Urinary bladder (tissue), 3 donors: ENCODE measurements at regions not wholly inside any gene's neighbourhood (a gene's known extent, or its start where the extent isn't known, plus 50 kb on each side); places are given as distances from the start of the nearest gene placed in this dataset.

Source experiments
- DNase-seq: peaks from one replicate; pipeline ENCODE4 v3.0.0-alpha.2; 2015; ENCODE audit errors: extremely low spot score
- H3K27ac ChIP-seq: one replicate; pipeline ENCODE4 v1.5.1; 2013; ENCODE audit warnings: low read depth, mild to moderate bottlenecking, moderate library complexity
- H3K36me3 ChIP-seq: one replicate; pipeline ENCODE4 v1.6.1; 2013; ENCODE audit warnings: mild to moderate bottlenecking, moderate library complexity; ENCODE audit not compliant: insufficient read depth
- H3K4me1 ChIP-seq: one replicate; pipeline ENCODE4 v1.6.1; 2013; ENCODE audit warnings: mild to moderate bottlenecking, moderate library complexity; ENCODE audit not compliant: insufficient read depth
- H3K4me3 ChIP-seq: one replicate; pipeline ENCODE4 v1.5.1; 2013; ENCODE audit warnings: low read depth, low read length
- WGBS: extraction: QIAGEN DNeasy Blood & Tissue Kit; methylation state at CpG from one replicate; pipeline ENCODE4 v1.1.7; 2013; 5-methylcytosine and 5-hydroxymethylcytosine counted together
- donor health status: healthy with polysubstance abuse.
- donor health status: healthy.

DNA sequence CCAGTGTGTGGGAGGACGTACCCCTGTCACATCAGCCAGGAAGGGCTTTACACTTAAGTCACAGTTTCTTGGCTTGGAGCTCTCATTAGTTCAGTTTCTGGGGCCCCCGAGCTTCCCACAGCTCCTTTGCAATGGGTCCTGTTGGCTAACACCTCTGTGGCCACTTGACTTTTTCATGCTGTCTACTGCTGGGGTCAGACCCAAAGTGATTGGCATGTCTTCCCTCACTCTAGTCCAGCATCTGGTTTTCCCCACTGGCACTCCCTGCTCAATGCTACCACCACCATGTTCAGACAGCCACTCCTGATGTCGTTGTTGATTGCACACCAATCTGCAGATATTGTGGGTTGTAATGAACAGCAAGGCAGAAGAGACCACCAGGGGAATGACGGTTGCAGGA lies 379.0 kb downstream of the FOXO1 start:
- Histone ChIP-seq H3K4me1 (no peaks in the 10 kb centered on the region), H3K4me3 (no peak overlapping the region), H3K27ac (no peak overlapping the region), H3K36me3 (no peaks in the 10 kb centered on the region)
- WGBS, result 95% methylated on average over 4 of the region's 4 CpGs
- DNase-seq, result no peak

DNA sequence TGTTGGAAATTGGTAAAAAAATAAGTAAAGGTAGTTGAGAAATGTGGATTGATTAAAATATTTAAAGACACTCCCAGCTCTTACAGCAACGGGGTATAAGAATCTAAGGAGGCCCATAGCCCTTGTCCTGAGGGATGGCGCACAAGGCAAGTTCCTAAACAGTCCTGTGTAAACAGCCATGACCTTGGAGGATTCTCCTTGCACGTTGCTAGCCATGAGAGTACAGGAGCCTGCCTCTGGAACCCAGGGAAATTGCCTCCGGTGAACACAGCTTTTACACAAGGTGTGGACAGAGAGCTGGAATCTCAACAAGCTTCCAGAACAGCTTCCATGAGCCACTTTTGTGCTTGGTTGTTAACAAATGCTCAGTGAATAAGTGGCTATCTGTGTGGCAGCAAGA lies 378.2 kb downstream of the FOXO1 start:
- Histone ChIP-seq H3K27ac (no peak overlapping the region), H3K4me3 (no peak overlapping the region), H3K36me3 (no peaks in the 10 kb centered on the region), H3K4me1 (no peaks in the 10 kb centered on the region)
- WGBS, result 56% methylated on average over 4 of the region's 4 CpGs
- no peak for DNase-seq

DNA sequence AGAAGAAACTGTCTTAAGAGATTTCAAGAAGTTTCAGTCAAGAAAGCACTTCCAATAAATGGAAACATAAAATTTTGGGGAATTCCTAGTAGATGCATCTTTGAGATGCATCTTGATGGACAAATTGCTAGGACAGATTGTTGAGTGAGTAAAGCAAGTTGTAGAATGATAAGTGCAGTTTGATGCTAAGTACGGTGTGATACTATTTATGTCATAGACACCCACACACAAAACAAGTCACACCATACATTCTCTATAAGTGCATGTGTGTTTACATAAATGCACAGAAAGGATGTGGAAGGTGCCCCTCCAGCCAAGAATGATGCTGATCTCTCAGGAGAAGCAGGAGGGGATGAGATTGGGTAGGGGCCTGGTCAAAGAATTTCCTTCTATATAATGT lies 375.7 kb downstream of the FOXO1 start:
- Histone ChIP-seq H3K4me3 (no peak overlapping the region), H3K36me3 (no peaks in the 10 kb centered on the region), H3K27ac (no peak overlapping the region), H3K4me1 (no peaks in the 10 kb centered on the region)
- WGBS, result 88% methylated on average over 1 of the region's 1 CpG
- DNase-seq, result no peak

DNA sequence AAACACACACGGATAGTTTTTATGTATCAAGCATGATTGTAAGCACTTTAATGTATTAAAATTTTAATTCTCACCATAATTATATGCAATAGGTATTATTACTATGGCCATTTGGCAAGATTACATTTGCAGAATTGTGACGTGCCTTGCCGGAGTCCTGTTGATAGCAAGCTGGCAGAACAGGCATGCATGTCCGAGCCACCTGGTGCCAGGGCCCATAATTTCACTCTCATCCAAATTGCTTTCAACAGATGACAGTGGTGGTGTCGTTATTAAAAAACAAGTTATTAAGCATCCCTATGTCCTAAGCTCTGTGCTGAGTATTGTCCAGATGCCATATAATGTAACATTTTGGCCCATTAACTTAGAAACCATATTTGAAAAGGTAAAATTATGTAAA lies 374.3 kb downstream of the FOXO1 start:
- Histone ChIP-seq H3K4me1 (no peaks in the 10 kb centered on the region), H3K36me3 (no peaks in the 10 kb centered on the region), H3K27ac (no peak overlapping the region), H3K4me3 (no peak overlapping the region)
- WGBS, result 80% methylated on average over 5 of the region's 5 CpGs
- DNase-seq, result no peak

DNA sequence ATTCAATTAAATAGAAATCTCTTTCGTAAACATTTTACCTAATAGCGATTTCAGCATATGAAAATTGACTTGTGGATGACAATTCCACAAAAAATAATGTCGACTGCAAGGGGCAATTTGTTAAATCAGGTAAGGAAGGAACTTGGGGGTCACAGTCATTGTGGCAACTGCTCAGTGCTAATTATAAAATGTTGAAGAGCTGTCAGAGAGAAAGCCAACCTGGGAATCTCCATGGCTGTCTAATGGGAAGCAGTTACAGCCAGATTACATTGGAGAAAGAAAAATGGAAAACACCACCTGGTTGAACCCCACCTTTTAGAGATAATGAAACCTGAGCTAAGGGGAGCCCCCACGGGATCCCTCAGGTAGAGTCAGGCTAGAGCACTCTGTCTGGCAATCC lies 373.9 kb downstream of the FOXO1 start:
- WGBS, result 81% methylated on average over 4 of the region's 4 CpGs

DNA sequence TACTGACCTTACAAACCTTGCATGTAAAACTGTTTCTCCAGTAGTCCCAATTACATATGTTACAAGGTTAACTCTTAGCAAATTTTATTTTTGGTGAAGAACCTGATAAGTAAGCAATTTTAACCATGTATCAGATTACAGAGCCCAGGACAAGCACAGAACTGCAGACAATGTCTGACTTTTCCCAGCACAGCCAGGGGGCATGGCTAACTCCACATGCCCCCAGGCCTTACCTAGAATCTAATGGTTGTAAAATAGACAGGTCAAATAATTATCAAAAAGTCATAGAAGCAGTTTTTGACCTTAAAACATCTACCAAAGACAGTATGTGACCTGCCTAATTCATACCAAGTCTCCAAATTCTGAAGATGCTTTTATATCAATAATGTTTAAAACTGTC lies 364.1 kb downstream of the FOXO1 start:
- Histone ChIP-seq H3K4me3 (no peak overlapping the region), H3K4me1 (no peaks in the 10 kb centered on the region), H3K36me3 (peaks cover 2% of the 10 kb centered on the region), H3K27ac (no peak overlapping the region)
- no peak for DNase-seq

More for the DNA sequence above, 373.9 kb downstream of the FOXO1 start:
- Histone ChIP-seq H3K36me3 (no peaks in the 10 kb centered on the region), H3K27ac (no peak overlapping the region), H3K4me1 (no peaks in the 10 kb centered on the region), H3K4me3 (no peak overlapping the region)
- no peak for DNase-seq

DNA sequence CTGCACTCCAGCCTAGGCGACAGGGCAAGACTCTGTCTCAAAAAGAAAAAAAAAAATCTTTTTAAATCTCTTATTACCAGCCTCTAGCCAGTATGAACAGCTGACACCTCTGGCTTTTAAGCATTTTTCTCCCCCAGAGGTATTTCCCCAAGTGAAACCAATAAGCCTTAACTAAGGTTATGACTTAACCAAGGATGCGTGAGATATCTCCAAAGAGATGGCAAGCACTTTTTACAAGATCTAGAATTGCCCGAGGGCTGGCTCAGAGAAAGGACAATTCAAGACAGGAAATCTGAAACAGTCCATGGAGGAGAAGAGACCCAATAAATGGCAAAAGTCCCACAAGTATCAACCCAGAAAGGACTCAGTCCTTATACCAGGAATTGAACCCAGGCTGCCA lies 362.1 kb downstream of the FOXO1 start:
- H3K4me1 ChIP-seq, result no peaks in the 10 kb centered on the region
- DNase-seq, result no peak
- WGBS, result 84% methylated on average over 3 of the region's 3 CpGs
- peaks cover 2% of the 10 kb centered on the region for H3K36me3 ChIP-seq
- H3K4me3 ChIP-seq, result no peak overlapping the region
- no peak overlapping the region for H3K27ac ChIP-seq

DNA sequence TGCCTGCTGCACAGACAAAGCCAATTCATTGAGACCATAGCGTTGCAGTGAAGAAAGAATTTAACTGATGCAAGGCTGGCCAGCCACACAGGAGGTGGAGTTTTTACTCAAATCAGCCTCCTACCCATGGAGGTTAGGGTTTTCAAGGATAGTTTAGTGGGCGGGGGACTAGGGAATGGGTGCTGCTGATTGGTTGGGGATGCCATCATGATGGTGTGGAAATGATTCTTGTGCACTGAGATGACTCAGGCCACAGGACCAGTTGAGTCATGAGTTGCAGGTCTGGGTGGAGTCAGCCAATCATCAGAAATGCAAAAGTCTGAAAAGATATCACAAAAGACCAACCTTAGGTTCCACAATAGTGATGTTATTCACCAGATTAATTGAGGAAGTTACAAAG lies 359.6 kb downstream of the FOXO1 start:
- no peak overlapping the region for H3K27ac ChIP-seq
- no peak for DNase-seq
- H3K36me3 ChIP-seq, result peaks cover 2% of the 10 kb centered on the region
- H3K4me1 ChIP-seq, result no peaks in the 10 kb centered on the region
- no peak overlapping the region for H3K4me3 ChIP-seq
- 95% methylated on average over 2 of the region's 2 CpGs for WGBS

DNA sequence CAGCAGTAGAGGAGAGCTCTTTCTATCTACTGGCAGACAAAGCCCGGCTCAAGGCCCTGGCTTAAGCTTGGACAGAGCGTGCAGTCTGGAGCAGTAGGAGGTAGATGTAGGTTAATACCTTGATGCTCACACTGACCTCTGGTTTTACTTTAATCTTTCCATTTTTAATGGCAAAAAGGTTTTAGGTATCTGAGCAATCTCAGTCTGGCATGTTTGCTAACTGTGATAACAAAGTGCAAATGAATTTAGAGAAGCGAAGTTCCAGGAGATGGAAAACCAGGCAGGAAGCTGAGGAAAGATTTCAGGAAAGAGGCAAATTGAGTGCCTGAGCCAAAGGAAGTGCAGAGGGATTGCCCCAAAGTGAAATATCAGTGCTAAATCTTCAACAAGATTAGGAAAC lies 356.6 kb downstream of the FOXO1 start:
- 79% methylated on average over 3 of the region's 3 CpGs for WGBS
- no peak overlapping the region for H3K27ac ChIP-seq
- no peak overlapping the region for H3K4me3 ChIP-seq
- no peaks in the 10 kb centered on the region for H3K4me1 ChIP-seq
- no peaks in the 10 kb centered on the region for H3K36me3 ChIP-seq
- no peak for DNase-seq

DNA sequence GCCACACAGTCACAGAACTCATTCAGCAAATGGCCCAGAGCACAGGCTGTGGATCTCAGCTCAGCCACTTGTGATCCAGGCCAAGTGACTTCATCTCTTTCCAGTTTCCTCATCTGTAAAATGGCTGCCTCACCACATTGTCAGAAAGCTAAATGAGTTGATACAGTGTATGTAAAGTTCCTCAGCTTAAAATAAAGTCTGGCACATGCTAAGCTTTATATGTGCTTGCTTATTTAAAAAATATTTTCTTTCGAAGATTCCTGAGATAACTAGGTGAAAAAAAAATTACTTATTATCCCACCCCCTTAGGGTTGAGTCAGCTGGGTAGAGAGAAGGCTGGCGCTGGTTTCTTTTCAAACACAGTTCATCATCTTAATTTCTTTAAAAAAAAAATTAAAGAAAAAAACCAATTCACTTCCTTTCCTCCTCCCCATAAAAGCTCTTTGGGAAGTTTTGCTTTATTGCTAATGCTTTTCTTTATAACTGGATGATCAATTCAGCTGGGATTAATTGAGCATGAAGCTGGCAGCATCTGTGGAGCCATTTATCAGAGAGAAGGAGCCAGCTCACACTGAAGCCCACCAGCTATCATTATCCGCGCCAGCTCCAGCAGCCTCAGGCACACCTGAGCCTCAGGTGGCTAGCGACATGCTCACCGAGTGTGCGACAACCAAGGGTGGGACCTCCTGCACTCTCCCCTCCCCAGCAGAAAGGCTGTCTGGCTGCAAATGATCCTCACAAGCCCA lies 354.9 kb downstream of the FOXO1 start:
- WGBS, result 89% methylated on average over 7 of the region's 7 CpGs
- Histone ChIP-seq H3K4me1 (no peaks in the 10 kb centered on the region), H3K27ac (no peak overlapping the region), H3K36me3 (no peaks in the 10 kb centered on the region), H3K4me3 (no peak overlapping the region)
- no peak for DNase-seq

DNA sequence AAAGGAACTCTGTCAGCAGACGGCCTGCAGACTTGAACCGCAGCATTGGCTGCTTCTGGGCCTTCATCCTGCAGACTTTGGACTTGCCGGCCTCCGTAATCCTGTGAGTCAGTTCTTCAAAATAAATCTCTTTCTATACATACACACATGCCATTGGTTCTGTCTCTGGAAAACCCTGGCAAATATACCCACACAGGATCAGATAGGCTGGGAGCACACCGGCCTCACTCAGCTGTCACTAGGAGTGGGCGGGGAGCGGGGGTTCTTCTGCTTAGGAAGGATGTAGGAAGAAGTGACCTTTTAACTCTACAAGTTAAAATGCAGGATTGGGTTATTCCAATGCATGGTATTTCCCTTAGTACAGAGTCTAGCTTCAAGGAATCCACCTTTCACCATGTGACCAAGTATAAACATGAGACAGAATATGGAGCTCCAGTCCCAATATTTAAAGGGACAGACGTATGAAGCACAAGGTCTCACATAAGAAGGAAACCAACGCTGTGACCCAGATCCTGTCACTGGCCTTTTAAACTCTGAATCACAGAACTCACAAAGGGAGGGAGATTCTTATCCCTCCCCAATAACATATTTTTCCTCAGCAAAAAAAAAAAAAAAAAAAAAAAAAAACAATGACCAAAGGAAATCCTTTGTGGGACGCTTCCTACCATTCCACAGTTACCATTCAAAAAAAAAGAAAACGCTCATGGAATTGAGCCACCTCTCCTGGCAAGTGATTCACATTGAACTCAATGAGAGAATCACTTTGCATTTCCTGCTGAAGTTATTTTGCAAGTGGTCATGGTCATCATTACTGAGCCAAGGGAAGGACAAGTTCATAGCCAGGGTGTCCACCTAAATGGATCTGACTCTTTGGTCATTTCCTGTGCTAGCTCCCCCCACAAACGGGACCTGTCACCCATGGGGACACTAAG lies 352.9 kb downstream of the FOXO1 start:
- no peaks in the 10 kb centered on the region for H3K36me3 ChIP-seq
- no peaks in the 10 kb centered on the region for H3K4me1 ChIP-seq
- WGBS, result 85% methylated on average over 12 of the region's 12 CpGs
- H3K4me3 ChIP-seq, result no peak overlapping the region
- no peak overlapping the region for H3K27ac ChIP-seq
- DNase-seq, result no peak

DNA sequence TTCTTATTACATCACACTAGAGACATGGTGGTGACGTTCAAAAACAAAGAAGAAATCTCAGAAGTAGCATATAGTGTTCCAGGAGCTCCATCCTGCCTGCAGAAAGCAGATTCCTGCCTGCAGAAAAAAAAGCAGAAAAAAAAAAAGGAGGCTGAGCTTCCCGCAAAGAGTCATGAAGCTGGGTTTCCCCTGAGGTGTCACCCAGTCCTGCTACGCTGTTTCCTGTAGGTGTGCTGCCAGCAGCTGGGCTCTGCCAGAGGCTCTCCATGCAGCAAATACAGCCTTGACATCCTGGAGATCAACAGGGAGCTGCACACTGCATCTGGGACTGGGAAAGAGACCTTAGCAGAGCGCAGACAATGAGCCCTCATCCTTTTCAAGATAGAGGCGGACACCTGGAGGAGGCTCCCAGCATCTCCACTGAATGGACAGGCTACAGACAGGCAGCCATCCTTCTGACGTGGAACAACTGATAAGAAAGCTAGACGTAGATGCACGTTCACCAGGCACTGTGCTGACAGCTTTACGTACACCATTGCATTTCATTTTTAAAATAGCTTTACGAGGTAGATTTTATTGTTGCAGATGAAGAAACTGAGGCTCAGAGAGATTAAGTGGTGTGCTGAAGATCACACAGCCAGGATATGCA lies 350.9 kb downstream of the FOXO1 start:
- H3K36me3 ChIP-seq, result no peaks in the 10 kb centered on the region
- H3K27ac ChIP-seq, result no peak overlapping the region
- H3K4me3 ChIP-seq, result no peak overlapping the region
- 58% methylated on average over 10 of the region's 10 CpGs for WGBS
- no peaks in the 10 kb centered on the region for H3K4me1 ChIP-seq
- no peak for DNase-seq

DNA sequence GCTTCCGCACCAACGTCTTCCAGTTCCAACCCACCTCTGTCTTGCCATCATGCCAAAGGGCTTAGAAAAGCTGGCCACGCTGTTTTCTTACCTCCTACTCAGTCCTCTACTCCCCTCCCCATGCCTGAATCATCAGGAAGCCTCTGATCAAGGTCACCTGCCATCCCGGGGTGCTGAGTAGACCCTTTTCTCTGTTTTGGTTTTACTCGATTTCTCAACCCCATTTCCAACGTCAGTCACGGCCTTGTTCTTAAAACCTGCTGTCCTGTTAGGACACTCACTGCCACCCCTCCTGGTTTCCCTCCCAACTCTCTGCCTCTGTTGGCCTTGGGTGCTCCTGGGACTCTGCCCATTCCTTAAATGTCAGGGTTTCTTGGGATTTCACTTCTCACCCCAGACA lies 350.1 kb downstream of the FOXO1 start:
- 91% methylated on average over 7 of the region's 7 CpGs for WGBS
- DNase-seq, result no peak
- H3K36me3 ChIP-seq, result no peaks in the 10 kb centered on the region
- no peak overlapping the region for H3K4me3 ChIP-seq
- H3K4me1 ChIP-seq, result no peaks in the 10 kb centered on the region
- no peak overlapping the region for H3K27ac ChIP-seq

DNA sequence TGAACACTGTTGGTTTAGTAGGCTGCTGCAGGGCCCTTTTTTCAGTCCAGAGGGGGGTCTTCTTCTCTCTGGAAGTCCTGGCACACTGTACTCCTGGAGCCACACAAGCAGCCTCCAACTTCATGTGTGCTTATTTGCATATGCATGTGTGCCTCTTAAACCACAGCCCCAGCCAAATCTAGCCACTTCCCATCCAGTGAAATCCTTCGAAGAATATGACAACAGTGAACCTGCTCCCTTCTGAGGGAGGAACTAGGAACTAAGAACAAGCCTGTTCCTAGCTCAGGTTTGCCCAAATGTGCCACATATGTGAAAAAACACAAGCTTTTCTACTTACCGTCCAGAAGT lies 348.5 kb downstream of the FOXO1 start:
- no peak overlapping the region for H3K27ac ChIP-seq
- no peak overlapping the region for H3K4me3 ChIP-seq
- WGBS, result 86% methylated on average over 2 of the region's 2 CpGs
- no peak for DNase-seq
- no peaks in the 10 kb centered on the region for H3K36me3 ChIP-seq
- H3K4me1 ChIP-seq, result no peaks in the 10 kb centered on the region
